ENCODE measurements at regions not wholly inside any gene's neighbourhood (a gene's known extent, or its start where the extent isn't known, plus 50 kb on each side); places are given as distances from the start of the nearest gene placed in this dataset.

GRCh38 chr12:130102266-130102665 is 60.0 kb upstream of the FZD10 start:
- TF ChIP-seq, protein P1, sequence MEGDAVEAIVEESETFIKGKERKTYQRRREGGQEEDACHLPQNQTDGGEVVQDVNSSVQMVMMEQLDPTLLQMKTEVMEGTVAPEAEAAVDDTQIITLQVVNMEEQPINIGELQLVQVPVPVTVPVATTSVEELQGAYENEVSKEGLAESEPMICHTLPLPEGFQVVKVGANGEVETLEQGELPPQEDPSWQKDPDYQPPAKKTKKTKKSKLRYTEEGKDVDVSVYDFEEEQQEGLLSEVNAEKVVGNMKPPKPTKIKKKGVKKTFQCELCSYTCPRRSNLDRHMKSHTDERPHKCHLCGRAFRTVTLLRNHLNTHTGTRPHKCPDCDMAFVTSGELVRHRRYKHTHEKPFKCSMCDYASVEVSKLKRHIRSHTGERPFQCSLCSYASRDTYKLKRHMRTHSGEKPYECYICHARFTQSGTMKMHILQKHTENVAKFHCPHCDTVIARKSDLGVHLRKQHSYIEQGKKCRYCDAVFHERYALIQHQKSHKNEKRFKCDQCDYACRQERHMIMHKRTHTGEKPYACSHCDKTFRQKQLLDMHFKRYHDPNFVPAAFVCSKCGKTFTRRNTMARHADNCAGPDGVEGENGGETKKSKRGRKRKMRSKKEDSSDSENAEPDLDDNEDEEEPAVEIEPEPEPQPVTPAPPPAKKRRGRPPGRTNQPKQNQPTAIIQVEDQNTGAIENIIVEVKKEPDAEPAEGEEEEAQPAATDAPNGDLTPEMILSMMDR (IDR thresholded peaks at IDR 0.05; ENCODE audit: unreplicated experiment) = no peak
- no peak for DNase-seq (ENCODE audit: low spot score)
- no peaks in the 10 kb centered on the region for H3K36me3 Mint-ChIP-seq (ENCODE audit: low read depth, unreplicated experiment)
- no peak overlapping the region for H3K4me3 Mint-ChIP-seq (ENCODE audit: unreplicated experiment)
- peaks cover 9% of the 10 kb centered on the region for H3K27me3 Mint-ChIP-seq (ENCODE audit: unreplicated experiment)
- no peaks in the 10 kb centered on the region for H3K4me1 Mint-ChIP-seq (ENCODE audit: unreplicated experiment)
- no peak overlapping the region for H3K27ac Mint-ChIP-seq (ENCODE audit: unreplicated experiment)
- H3K9me3 Mint-ChIP-seq (ENCODE audit: unreplicated experiment) = peaks cover 52% of the 10 kb centered on the region

DNA sequence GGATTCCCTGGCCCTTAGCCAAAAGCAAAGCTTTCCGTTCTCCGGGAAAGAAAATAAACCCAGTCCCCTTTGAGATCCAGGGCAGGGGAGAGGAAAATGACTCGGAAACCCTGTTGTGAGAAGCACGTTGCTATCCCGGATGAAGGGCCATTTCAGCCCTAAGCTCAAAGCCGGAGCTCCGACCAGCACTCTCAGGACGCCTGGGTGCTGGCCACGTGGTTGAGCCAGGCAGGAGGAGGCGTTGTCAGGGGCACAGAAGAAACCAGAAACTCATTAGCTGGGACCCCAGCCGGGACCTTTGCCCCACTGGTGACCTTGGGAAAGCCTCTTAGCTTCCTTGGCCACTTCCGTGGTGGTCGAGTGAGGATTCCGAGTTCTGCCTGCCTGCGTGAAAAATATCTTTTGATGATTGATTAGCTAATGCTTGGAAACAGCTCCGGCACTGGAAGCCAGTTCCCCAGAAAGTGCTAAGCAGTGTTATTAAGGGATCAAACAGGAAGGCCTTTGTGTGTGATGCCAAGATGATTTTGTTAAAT is 57.6 kb upstream of the FZD10 start:
- TF ChIP-seq, protein P1 (IDR thresholded peaks at IDR 0.05; ENCODE audit: unreplicated experiment) = no peak
- no peaks in the 10 kb centered on the region for H3K4me1 Mint-ChIP-seq (ENCODE audit: unreplicated experiment)
- H3K9me3 Mint-ChIP-seq (ENCODE audit: unreplicated experiment) = peaks cover 53% of the 10 kb centered on the region
- H3K27me3 Mint-ChIP-seq (ENCODE audit: unreplicated experiment) = peaks cover 4% of the 10 kb centered on the region
- DNase-seq (ENCODE audit: low spot score) = no peak
- H3K4me3 Mint-ChIP-seq (ENCODE audit: unreplicated experiment) = no peak overlapping the region
- H3K27ac Mint-ChIP-seq (ENCODE audit: unreplicated experiment) = no peak overlapping the region
- H3K36me3 Mint-ChIP-seq (ENCODE audit: low read depth, unreplicated experiment) = no peaks in the 10 kb centered on the region

DNA sequence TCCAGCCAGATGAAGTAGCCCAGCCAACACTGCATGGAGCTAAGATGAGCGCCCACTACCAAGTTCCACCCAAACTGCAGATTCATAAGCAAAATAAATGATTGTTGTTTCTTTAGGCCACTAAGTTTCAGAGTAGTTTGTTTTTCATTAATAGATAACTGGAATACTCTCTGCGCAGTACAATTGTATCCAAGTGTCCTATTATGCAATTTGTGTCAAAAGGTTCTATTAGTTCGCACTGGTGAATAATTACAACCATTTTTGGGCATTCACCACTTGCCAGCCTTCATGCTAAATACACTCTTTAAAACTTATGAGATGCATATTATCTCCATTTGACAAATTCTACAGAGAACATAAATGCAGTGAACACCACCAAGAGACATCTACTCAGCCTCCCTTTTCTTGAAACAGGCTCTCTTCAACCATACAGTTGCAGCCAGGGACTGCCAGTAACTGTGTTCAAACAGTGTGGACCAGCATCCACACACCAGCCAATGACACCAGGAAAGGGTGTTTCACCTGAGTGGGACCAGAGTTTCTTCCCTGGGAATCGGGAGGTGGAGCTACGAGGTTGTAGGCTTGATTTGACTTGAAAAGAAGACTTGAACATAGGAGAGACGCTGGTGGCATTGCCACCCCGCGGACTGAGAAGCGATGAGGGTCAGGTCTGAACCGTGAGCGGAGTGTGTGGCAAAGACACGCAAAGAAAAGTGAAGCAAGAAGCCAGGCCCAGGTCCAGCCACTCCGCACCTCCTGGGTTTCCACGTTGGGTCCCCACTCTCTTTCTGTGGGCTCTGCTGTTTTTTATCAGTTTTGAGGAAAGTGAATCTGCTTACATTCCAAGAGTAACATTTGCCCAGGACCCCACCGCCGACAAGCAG is 53.0 kb upstream of the FZD10 start:
- H3K36me3 Mint-ChIP-seq (ENCODE audit: low read depth, unreplicated experiment) = peaks cover 10% of the 10 kb centered on the region
- H3K4me3 Mint-ChIP-seq (ENCODE audit: unreplicated experiment) = no peak overlapping the region
- H3K9me3 Mint-ChIP-seq (ENCODE audit: unreplicated experiment) = peaks cover 61% of the 10 kb centered on the region
- H3K27me3 Mint-ChIP-seq (ENCODE audit: unreplicated experiment) = peaks cover 13% of the 10 kb centered on the region
- no peak overlapping the region for H3K27ac Mint-ChIP-seq (ENCODE audit: unreplicated experiment)
- no peak for DNase-seq (ENCODE audit: low spot score)
- TF ChIP-seq, protein P1 (IDR thresholded peaks at IDR 0.05; ENCODE audit: unreplicated experiment) = no peak
- H3K4me1 Mint-ChIP-seq (ENCODE audit: unreplicated experiment) = no peaks in the 10 kb centered on the region

- no peak overlapping the region for H3K4me3 Mint-ChIP-seq (ENCODE audit: unreplicated experiment)
- no peak for DNase-seq (ENCODE audit: low spot score)
- TF ChIP-seq, protein P1 (IDR thresholded peaks at IDR 0.05; ENCODE audit: unreplicated experiment) = no peak
- no peaks in the 10 kb centered on the region for H3K4me1 Mint-ChIP-seq (ENCODE audit: unreplicated experiment)
- no peak overlapping the region for H3K27ac Mint-ChIP-seq (ENCODE audit: unreplicated experiment)
- peaks cover 16% of the 10 kb centered on the region for H3K27me3 Mint-ChIP-seq (ENCODE audit: unreplicated experiment)
- peaks cover 57% of the 10 kb centered on the region for H3K9me3 Mint-ChIP-seq (ENCODE audit: unreplicated experiment)
- H3K36me3 Mint-ChIP-seq (ENCODE audit: low read depth, unreplicated experiment) = peaks cover 10% of the 10 kb centered on the region
Measured at GRCh38 chr12:130110914-130111313, 51.4 kb upstream of the FZD10 start.

DNA sequence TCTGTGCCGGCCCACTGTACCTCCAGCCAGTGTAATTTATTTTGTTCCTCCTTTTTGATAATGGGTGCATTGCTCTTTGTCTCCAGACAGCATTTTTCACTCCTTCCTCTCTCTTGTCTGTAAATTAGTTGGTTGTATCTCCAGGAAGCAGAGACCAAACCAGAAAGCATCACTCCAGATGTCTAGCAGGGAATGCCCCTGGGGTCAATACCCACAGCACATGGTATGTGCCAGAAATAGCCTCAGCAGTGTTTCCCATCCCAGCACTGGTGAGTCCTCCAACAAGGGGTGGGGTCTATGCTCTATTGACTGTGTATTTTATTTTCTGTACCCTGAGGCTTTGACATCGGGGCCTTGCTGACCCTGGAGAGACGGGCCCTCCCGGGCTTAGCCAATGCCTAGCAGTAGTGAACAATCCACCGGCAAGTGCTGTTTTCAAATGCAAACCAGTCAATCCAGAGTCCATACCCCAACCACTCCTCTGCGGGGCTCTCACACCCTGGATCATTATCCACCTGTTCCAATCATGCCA is 50.2 kb upstream of the FZD10 start:
- Mint-ChIP-seq H3K9me3 (ENCODE audit: unreplicated experiment) (peaks cover 60% of the 10 kb centered on the region), H3K27ac (ENCODE audit: unreplicated experiment) (no peak overlapping the region), H3K27me3 (ENCODE audit: unreplicated experiment) (peaks cover 18% of the 10 kb centered on the region), H3K4me1 (ENCODE audit: unreplicated experiment) (no peaks in the 10 kb centered on the region), H3K4me3 (ENCODE audit: unreplicated experiment) (no peak overlapping the region), H3K36me3 (ENCODE audit: low read depth, unreplicated experiment) (peaks cover 10% of the 10 kb centered on the region)
- TF ChIP-seq, protein P1 (IDR thresholded peaks at IDR 0.05; ENCODE audit: unreplicated experiment) = no peak
- DNase-seq (ENCODE audit: low spot score) = no peak

Measured in endothelial cell (in vitro differentiated cells).